ENCODE measurements at regions not wholly inside any gene's neighbourhood (a gene's known extent, or its start where the extent isn't known, plus 50 kb on each side); places are given as distances from the start of the nearest gene placed in this dataset.

GRCh38 chr9:120080849-120081248, 499.1 kb downstream of the CDK5RAP2 start:
- Histone ChIP-seq H3K4me1 (ENCODE audit: control insufficient read depth in 2 of 2, insufficient read depth in 2 of 2, low read length in 1 of 2) (no peaks in the 10 kb centered on the region), H3K9me3 (ENCODE audit: control insufficient read depth in 2 of 2, insufficient read depth in 1 of 2, low read depth in 1 of 2, low read length in 1 of 2) (no peaks in the 10 kb centered on the region), H3K27ac (ENCODE audit: low read depth in 2 of 2, low read length in 1 of 2) (no peak overlapping the region), H3K4me3 (ENCODE audit: low read depth in 1 of 2, low read length in 2 of 2) (no peak overlapping the region), H3K27me3 (ENCODE audit: control insufficient read depth in 1 of 2, insufficient read depth in 2 of 2, low read length in 2 of 2) (no peaks in the 10 kb centered on the region), H3K36me3 (ENCODE audit: control insufficient read depth in 2 of 2, insufficient read depth in 2 of 2, low read length in 1 of 2) (no peaks in the 10 kb centered on the region)
- WGBS, 2 donors: 23 to 29% methylated on average over 8 of the region's 8 CpGs

GRCh38 chr9:120078112-120078511, 501.9 kb downstream of the CDK5RAP2 start:
- Histone ChIP-seq H3K4me1 (ENCODE audit: control insufficient read depth in 2 of 2, insufficient read depth in 2 of 2, low read length in 1 of 2) (no peaks in the 10 kb centered on the region), H3K27ac (ENCODE audit: low read depth in 2 of 2, low read length in 1 of 2) (no peak overlapping the region), H3K9me3 (ENCODE audit: control insufficient read depth in 2 of 2, insufficient read depth in 1 of 2, low read depth in 1 of 2, low read length in 1 of 2) (no peaks in the 10 kb centered on the region), H3K4me3 (ENCODE audit: low read depth in 1 of 2, low read length in 2 of 2) (no peak overlapping the region), H3K27me3 (ENCODE audit: control insufficient read depth in 1 of 2, insufficient read depth in 2 of 2, low read length in 2 of 2) (no peaks in the 10 kb centered on the region), H3K36me3 (ENCODE audit: control insufficient read depth in 2 of 2, insufficient read depth in 2 of 2, low read length in 1 of 2) (no peaks in the 10 kb centered on the region)
- WGBS, 2 donors: 87 to 89% methylated on average over 2 of the region's 2 CpGs

GRCh38 chr9:120071760-120072159, 508.2 kb downstream of the CDK5RAP2 start:
- peaks cover 0 to 2% of the 10 kb centered on the region in 2 donors for H3K9me3 ChIP-seq (ENCODE audit: control insufficient read depth in 2 of 2, insufficient read depth in 1 of 2, low read depth in 1 of 2, low read length in 1 of 2)
- H3K4me1 ChIP-seq (ENCODE audit: control insufficient read depth in 2 of 2, insufficient read depth in 2 of 2, low read length in 1 of 2): no peaks in the 10 kb centered on the region
- no peaks in the 10 kb centered on the region for H3K36me3 ChIP-seq (ENCODE audit: control insufficient read depth in 2 of 2, insufficient read depth in 2 of 2, low read length in 1 of 2)
- H3K27ac ChIP-seq (ENCODE audit: low read depth in 2 of 2, low read length in 1 of 2): no peak overlapping the region
- H3K4me3 ChIP-seq (ENCODE audit: low read depth in 1 of 2, low read length in 2 of 2): no peak overlapping the region
- no peaks in the 10 kb centered on the region for H3K27me3 ChIP-seq (ENCODE audit: control insufficient read depth in 1 of 2, insufficient read depth in 2 of 2, low read length in 2 of 2)
- 61 to 69% methylated on average over 4 of the region's 4 CpGs for WGBS, 2 donors

- no peaks in the 10 kb centered on the region for H3K36me3 ChIP-seq (ENCODE audit: control insufficient read depth in 2 of 2, insufficient read depth in 2 of 2, low read length in 1 of 2)
- H3K27me3 ChIP-seq (ENCODE audit: control insufficient read depth in 1 of 2, insufficient read depth in 2 of 2, low read length in 2 of 2): no peaks in the 10 kb centered on the region
- H3K4me1 ChIP-seq (ENCODE audit: control insufficient read depth in 2 of 2, insufficient read depth in 2 of 2, low read length in 1 of 2): no peaks in the 10 kb centered on the region
- H3K4me3 ChIP-seq (ENCODE audit: low read depth in 1 of 2, low read length in 2 of 2): no peak overlapping the region
- 20 to 50% methylated on average over 3 of the region's 3 CpGs for WGBS, 2 donors
- peaks cover 0 to 2% of the 10 kb centered on the region in 2 donors for H3K9me3 ChIP-seq (ENCODE audit: control insufficient read depth in 2 of 2, insufficient read depth in 1 of 2, low read depth in 1 of 2, low read length in 1 of 2)
- H3K27ac ChIP-seq (ENCODE audit: low read depth in 2 of 2, low read length in 1 of 2): no peak overlapping the region
These were observed 513.7 kb downstream of the CDK5RAP2 start for GRCh38 chr9:120066315-120066714.

- Histone ChIP-seq H3K27me3 (ENCODE audit: control insufficient read depth in 1 of 2, insufficient read depth in 2 of 2, low read length in 2 of 2) (no peaks in the 10 kb centered on the region), H3K4me3 (ENCODE audit: low read depth in 1 of 2, low read length in 2 of 2) (no peak overlapping the region), H3K4me1 (ENCODE audit: control insufficient read depth in 2 of 2, insufficient read depth in 2 of 2, low read length in 1 of 2) (no peaks in the 10 kb centered on the region), H3K9me3 (ENCODE audit: control insufficient read depth in 2 of 2, insufficient read depth in 1 of 2, low read depth in 1 of 2, low read length in 1 of 2) (peaks cover 0 to 2% of the 10 kb centered on the region in 2 donors), H3K27ac (ENCODE audit: low read depth in 2 of 2, low read length in 1 of 2) (no peak overlapping the region), H3K36me3 (ENCODE audit: control insufficient read depth in 2 of 2, insufficient read depth in 2 of 2, low read length in 1 of 2) (no peaks in the 10 kb centered on the region)
- 53 to 59% methylated on average over 4 of the region's 4 CpGs for WGBS, 2 donors
These were observed 514.8 kb downstream of the CDK5RAP2 start for GRCh38 chr9:120065151-120065550.

GRCh38 chr9:120045011-120045410, 535.0 kb downstream of the CDK5RAP2 start:
- Histone ChIP-seq H3K36me3 (ENCODE audit: control insufficient read depth in 2 of 2, insufficient read depth in 2 of 2, low read length in 1 of 2) (no peaks in the 10 kb centered on the region), H3K9me3 (ENCODE audit: control insufficient read depth in 2 of 2, insufficient read depth in 1 of 2, low read depth in 1 of 2, low read length in 1 of 2) (no peaks in the 10 kb centered on the region), H3K27ac (ENCODE audit: low read depth in 2 of 2, low read length in 1 of 2) (no peak overlapping the region), H3K4me1 (ENCODE audit: control insufficient read depth in 2 of 2, insufficient read depth in 2 of 2, low read length in 1 of 2) (no peaks in the 10 kb centered on the region), H3K27me3 (ENCODE audit: control insufficient read depth in 1 of 2, insufficient read depth in 2 of 2, low read length in 2 of 2) (no peaks in the 10 kb centered on the region), H3K4me3 (ENCODE audit: low read depth in 1 of 2, low read length in 2 of 2) (no peak overlapping the region)
- 75 to 82% methylated on average over 9 of the region's 9 CpGs for WGBS, 2 donors

GRCh38 chr9:120043448-120043847, 536.5 kb downstream of the CDK5RAP2 start:
- H3K4me3 ChIP-seq (ENCODE audit: low read depth in 1 of 2, low read length in 2 of 2): no peak overlapping the region
- no peaks in the 10 kb centered on the region for H3K9me3 ChIP-seq (ENCODE audit: control insufficient read depth in 2 of 2, insufficient read depth in 1 of 2, low read depth in 1 of 2, low read length in 1 of 2)
- no peak overlapping the region for H3K27ac ChIP-seq (ENCODE audit: low read depth in 2 of 2, low read length in 1 of 2)
- H3K27me3 ChIP-seq (ENCODE audit: control insufficient read depth in 1 of 2, insufficient read depth in 2 of 2, low read length in 2 of 2): no peaks in the 10 kb centered on the region
- H3K4me1 ChIP-seq (ENCODE audit: control insufficient read depth in 2 of 2, insufficient read depth in 2 of 2, low read length in 1 of 2): no peaks in the 10 kb centered on the region
- no peaks in the 10 kb centered on the region for H3K36me3 ChIP-seq (ENCODE audit: control insufficient read depth in 2 of 2, insufficient read depth in 2 of 2, low read length in 1 of 2)
- 37 to 47% methylated on average over 7 of the region's 7 CpGs for WGBS, 2 donors

- Histone ChIP-seq H3K4me1 (ENCODE audit: control insufficient read depth in 2 of 2, insufficient read depth in 2 of 2, low read length in 1 of 2) (no peaks in the 10 kb centered on the region), H3K27me3 (ENCODE audit: control insufficient read depth in 1 of 2, insufficient read depth in 2 of 2, low read length in 2 of 2) (no peaks in the 10 kb centered on the region), H3K4me3 (ENCODE audit: low read depth in 1 of 2, low read length in 2 of 2) (no peak overlapping the region), H3K36me3 (ENCODE audit: control insufficient read depth in 2 of 2, insufficient read depth in 2 of 2, low read length in 1 of 2) (no peaks in the 10 kb centered on the region), H3K27ac (ENCODE audit: low read depth in 2 of 2, low read length in 1 of 2) (no peak overlapping the region), H3K9me3 (ENCODE audit: control insufficient read depth in 2 of 2, insufficient read depth in 1 of 2, low read depth in 1 of 2, low read length in 1 of 2) (no peaks in the 10 kb centered on the region)
- 54 to 62% methylated on average over 4 of the region's 4 CpGs for WGBS, 2 donors
These were observed 539.1 kb downstream of the CDK5RAP2 start for GRCh38 chr9:120040896-120041295.

- H3K4me3 ChIP-seq (ENCODE audit: low read depth in 1 of 2, low read length in 2 of 2): no peak overlapping the region
- H3K27ac ChIP-seq (ENCODE audit: low read depth in 2 of 2, low read length in 1 of 2): no peak overlapping the region
- H3K27me3 ChIP-seq (ENCODE audit: control insufficient read depth in 1 of 2, insufficient read depth in 2 of 2, low read length in 2 of 2): no peaks in the 10 kb centered on the region
- no peaks in the 10 kb centered on the region for H3K4me1 ChIP-seq (ENCODE audit: control insufficient read depth in 2 of 2, insufficient read depth in 2 of 2, low read length in 1 of 2)
- H3K36me3 ChIP-seq (ENCODE audit: control insufficient read depth in 2 of 2, insufficient read depth in 2 of 2, low read length in 1 of 2): no peaks in the 10 kb centered on the region
- WGBS, 2 donors: 73 to 78% methylated on average over 4 of the region's 4 CpGs
- no peaks in the 10 kb centered on the region for H3K9me3 ChIP-seq (ENCODE audit: control insufficient read depth in 2 of 2, insufficient read depth in 1 of 2, low read depth in 1 of 2, low read length in 1 of 2)
These were observed 541.6 kb downstream of the CDK5RAP2 start for GRCh38 chr9:120038342-120038741.

- H3K36me3 ChIP-seq (ENCODE audit: control insufficient read depth in 2 of 2, insufficient read depth in 2 of 2, low read length in 1 of 2): no peaks in the 10 kb centered on the region
- no peak overlapping the region for H3K4me3 ChIP-seq (ENCODE audit: low read depth in 1 of 2, low read length in 2 of 2)
- no peak overlapping the region for H3K27ac ChIP-seq (ENCODE audit: low read depth in 2 of 2, low read length in 1 of 2)
- H3K27me3 ChIP-seq (ENCODE audit: control insufficient read depth in 1 of 2, insufficient read depth in 2 of 2, low read length in 2 of 2): no peaks in the 10 kb centered on the region
- no peaks in the 10 kb centered on the region for H3K9me3 ChIP-seq (ENCODE audit: control insufficient read depth in 2 of 2, insufficient read depth in 1 of 2, low read depth in 1 of 2, low read length in 1 of 2)
- no peaks in the 10 kb centered on the region for H3K4me1 ChIP-seq (ENCODE audit: control insufficient read depth in 2 of 2, insufficient read depth in 2 of 2, low read length in 1 of 2)
- 93 to 95% methylated on average over 9 of the region's 9 CpGs for WGBS, 2 donors
These were observed 547.3 kb downstream of the CDK5RAP2 start for GRCh38 chr9:120032639-120033038.
